DOHH2 (cell line): ENCODE measurements at regions not wholly inside any gene's neighbourhood (a gene's known extent, or its start where the extent isn't known, plus 50 kb on each side); places are given as distances from the start of the nearest gene placed in this dataset.

Experiments
- H3F3A ChIP-seq: fragments of 200-600 bp; sonication (generic), shearing (Covaris generic); 2 replicates; pipeline ENCODE4 v1.6.0; 2016; ENCODE audit warnings: antibody characterized with exemption, mild to moderate bottlenecking; ENCODE audit not compliant: control insufficient read depth, insufficient read depth
- H3K27ac ChIP-seq: fragments of 200-600 bp; sonication (generic); 2 replicates; pipeline ENCODE4 v1.5.1; 2014; ENCODE audit warnings: low read depth, mild to moderate bottlenecking, low read length, moderate library complexity
- H3K27me3 ChIP-seq: fragments of 200-600 bp; sonication (generic); 2 replicates; pipeline ENCODE4 v1.6.1; 2014; ENCODE audit warnings: mild to moderate bottlenecking, low read length, mixed read lengths; ENCODE audit not compliant: control insufficient read depth
- H3K36me3 ChIP-seq: fragments of 200-600 bp; sonication (generic); 2 replicates; pipeline ENCODE4 v1.6.1; 2014; ENCODE audit warnings: mild to moderate bottlenecking, low read length, moderate library complexity, mixed read lengths; ENCODE audit not compliant: control insufficient read depth
- H3K4me1 ChIP-seq: fragments of 200-600 bp; sonication (generic); 2 replicates; pipeline ENCODE4 v1.6.1; 2014; ENCODE audit warnings: mild to moderate bottlenecking, low read length, mixed read lengths; ENCODE audit not compliant: control insufficient read depth
- H3K4me2 ChIP-seq: fragments of 200-600 bp; sonication (generic); 2 replicates; pipeline ENCODE4 v1.6.0; 2014; ENCODE audit warnings: mild to moderate bottlenecking, low read length, moderate library complexity
- H3K4me3 ChIP-seq: fragments of 200-600 bp; sonication (generic); 2 replicates; pipeline ENCODE4 v1.5.1; 2014; ENCODE audit warnings: mild to moderate bottlenecking, low read length, mixed read lengths
- H3K79me2 ChIP-seq: fragments of 200-600 bp; sonication (generic); 2 replicates; pipeline ENCODE4 v1.6.1; 2014; ENCODE audit warnings: mild to moderate bottlenecking, low read length, mixed read lengths; ENCODE audit not compliant: control insufficient read depth
- H3K9me2 ChIP-seq: fragments of 200-600 bp; sonication (generic); replicated peaks from 2 replicates; pipeline ENCODE4 v1.6.1; 2014; ENCODE audit warnings: mild to moderate bottlenecking, low read length, mixed read lengths; ENCODE audit not compliant: control insufficient read depth
- H3K9me3 ChIP-seq: fragments of 200-600 bp; sonication (generic); 2 replicates; pipeline ENCODE4 v1.6.1; 2014; ENCODE audit warnings: antibody characterized with exemption, low read length, mixed read lengths; ENCODE audit not compliant: control insufficient read depth, insufficient read depth
- H4K20me1 ChIP-seq: fragments of 200-600 bp; sonication (generic); 2 replicates; pipeline ENCODE4 v1.6.0; 2014; ENCODE audit warnings: low read depth, mild to moderate bottlenecking, antibody characterized with exemption, low read length, moderate library complexity; ENCODE audit not compliant: control insufficient read depth, insufficient read depth
- EZH2phosphoT487 ChIP-seq: fragments of 200-600 bp; sonication (generic); IDR thresholded peaks from 2 replicates; pipeline ENCODE4 v1.6.1; 2017; ENCODE audit warnings: borderline replicate concordance, mild to moderate bottlenecking, antibody characterized with exemption, low read length, moderate library complexity, mixed read lengths
- TF ChIP-seq, protein P1 (sequence below): fragments of 200-600 bp; sonication (generic); IDR thresholded peaks from one replicate; pipeline ENCODE4 v1.5.1; 2014; ENCODE audit warnings: antibody characterized with exemption, mild to moderate bottlenecking, low read depth, low read length; ENCODE audit not compliant: poor library complexity, severe bottlenecking

DNA sequence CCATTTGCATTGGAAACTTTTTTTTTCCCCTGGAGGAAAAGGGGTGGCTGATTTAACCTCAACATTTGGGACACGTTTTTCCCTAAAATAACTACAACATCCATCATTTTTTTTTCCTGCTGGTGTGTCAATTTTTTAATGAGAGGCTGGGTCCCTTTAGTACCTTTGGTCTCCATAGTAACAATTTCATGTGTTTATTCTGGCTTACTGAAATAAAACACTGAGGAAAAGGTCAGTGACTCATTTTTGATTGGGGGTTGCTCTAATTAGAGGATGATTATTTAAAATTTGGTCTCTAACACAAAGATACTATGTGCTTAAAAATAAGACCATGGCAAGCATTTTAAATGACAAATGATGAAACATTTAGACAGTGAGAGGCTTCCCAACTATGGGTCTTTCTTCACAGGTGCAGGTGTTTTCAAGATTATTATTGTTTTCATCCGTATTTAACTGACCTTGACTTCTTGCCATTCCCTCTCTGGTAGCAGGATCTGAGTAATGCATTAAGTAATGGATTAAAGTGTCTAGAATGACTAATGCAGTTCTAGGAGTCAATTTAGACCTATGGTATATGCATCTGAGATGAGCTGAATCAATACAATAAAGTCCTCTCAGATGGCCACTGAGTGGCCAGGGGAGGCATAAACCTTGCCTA lies 406.4 kb downstream of the KCNRG start:
- Histone ChIP-seq H3F3A (no peaks in the 10 kb centered on the region), H3K27ac (no peak overlapping the region), H3K9me3 (no peaks in the 10 kb centered on the region), H4K20me1 (no peaks in the 10 kb centered on the region), H3K79me2 (no peaks in the 10 kb centered on the region), H3K4me1 (peaks cover 27% of the 10 kb centered on the region), H3K36me3 (no peaks in the 10 kb centered on the region), H3K27me3 (no peaks in the 10 kb centered on the region), H3K4me3 (no peak overlapping the region), H3K4me2 (no peak overlapping the region), H3K9me2 (no peaks in the 10 kb centered on the region)
- TF ChIP-seq, protein P1, sequence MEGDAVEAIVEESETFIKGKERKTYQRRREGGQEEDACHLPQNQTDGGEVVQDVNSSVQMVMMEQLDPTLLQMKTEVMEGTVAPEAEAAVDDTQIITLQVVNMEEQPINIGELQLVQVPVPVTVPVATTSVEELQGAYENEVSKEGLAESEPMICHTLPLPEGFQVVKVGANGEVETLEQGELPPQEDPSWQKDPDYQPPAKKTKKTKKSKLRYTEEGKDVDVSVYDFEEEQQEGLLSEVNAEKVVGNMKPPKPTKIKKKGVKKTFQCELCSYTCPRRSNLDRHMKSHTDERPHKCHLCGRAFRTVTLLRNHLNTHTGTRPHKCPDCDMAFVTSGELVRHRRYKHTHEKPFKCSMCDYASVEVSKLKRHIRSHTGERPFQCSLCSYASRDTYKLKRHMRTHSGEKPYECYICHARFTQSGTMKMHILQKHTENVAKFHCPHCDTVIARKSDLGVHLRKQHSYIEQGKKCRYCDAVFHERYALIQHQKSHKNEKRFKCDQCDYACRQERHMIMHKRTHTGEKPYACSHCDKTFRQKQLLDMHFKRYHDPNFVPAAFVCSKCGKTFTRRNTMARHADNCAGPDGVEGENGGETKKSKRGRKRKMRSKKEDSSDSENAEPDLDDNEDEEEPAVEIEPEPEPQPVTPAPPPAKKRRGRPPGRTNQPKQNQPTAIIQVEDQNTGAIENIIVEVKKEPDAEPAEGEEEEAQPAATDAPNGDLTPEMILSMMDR = no peak
- no peak for TF ChIP-seq EZH2phosphoT487

DNA sequence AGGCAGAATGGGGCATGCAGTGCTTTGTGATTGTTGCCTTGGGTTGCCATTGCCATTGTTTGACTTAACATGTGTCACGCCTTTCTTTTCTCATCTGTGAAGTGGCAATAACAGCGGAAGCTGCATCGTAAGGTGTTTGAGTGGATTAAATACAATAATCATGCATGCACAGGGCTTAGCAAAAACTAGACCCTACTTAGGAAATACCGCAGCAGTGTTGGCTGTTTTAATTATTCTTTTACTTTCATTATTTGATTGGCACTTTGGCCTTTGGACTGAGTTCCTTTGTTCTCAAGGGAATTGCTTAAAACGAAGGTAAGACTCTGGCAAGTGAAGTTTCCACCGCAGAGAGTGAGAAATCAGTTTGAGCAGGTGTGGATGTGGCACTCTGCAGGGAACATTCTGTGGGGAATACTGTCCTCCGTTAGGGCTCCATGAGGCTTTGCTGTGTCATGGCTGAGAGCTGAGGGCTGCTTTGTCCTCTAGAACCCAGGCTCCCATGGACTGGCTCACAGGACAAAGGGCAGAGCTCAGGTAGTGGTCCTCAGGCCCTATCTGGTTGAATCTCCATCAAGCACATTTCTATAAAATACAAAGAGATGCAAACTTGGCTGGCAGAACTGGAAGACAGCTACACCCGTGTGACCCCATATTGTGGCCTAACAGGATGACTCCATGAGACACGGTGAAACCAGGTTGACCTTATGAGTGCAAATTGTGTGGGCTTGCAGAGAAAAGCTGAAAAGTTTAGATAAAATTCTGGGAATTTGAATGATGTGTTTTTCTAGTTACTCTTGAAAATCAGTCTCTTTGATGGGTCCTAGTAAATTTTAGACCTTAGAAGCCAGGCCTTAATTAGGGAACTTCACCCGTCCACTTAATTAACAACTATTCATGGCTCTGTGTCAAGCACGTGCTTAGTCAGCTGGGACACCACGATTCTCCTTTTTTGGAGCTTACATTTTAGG lies 407.2 kb downstream of the KCNRG start:
- no peaks in the 10 kb centered on the region for H3K9me2 ChIP-seq
- H3K4me2 ChIP-seq = no peak overlapping the region
- no peaks in the 10 kb centered on the region for H3K79me2 ChIP-seq
- no peaks in the 10 kb centered on the region for H3F3A ChIP-seq
- H3K4me3 ChIP-seq = no peak overlapping the region
- TF ChIP-seq, protein P1 = no peak
- TF ChIP-seq EZH2phosphoT487 = no peak
- no peak overlapping the region for H3K27ac ChIP-seq
- H3K4me1 ChIP-seq = peaks cover 27% of the 10 kb centered on the region
- no peaks in the 10 kb centered on the region for H3K27me3 ChIP-seq
- H3K36me3 ChIP-seq = no peaks in the 10 kb centered on the region
- H4K20me1 ChIP-seq = no peaks in the 10 kb centered on the region
- no peaks in the 10 kb centered on the region for H3K9me3 ChIP-seq

DNA sequence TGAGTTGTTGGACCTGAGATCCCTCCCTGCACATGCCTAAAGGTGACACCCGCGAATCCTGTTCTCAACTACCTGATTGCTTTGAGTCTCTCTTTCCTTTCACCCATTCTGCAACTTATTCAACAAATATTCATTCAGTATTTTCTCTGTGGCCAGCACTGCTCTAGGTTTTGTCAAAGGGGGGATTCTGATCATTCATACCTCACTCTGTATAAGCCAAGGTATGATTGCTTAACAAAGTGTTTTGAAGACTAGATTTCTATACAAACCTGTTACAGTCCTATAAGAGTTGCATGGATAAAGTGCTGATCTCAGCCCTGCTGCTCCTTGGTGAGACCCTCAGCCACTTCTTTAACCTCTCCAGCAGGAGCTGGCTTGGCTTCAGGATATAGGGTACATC lies 409.7 kb downstream of the KCNRG start:
- Histone ChIP-seq H3K27ac (no peak overlapping the region), H3K4me2 (no peak overlapping the region), H3K27me3 (no peaks in the 10 kb centered on the region), H3K4me1 (peaks cover 33% of the 10 kb centered on the region), H3K79me2 (no peaks in the 10 kb centered on the region), H3K36me3 (no peaks in the 10 kb centered on the region), H3F3A (no peaks in the 10 kb centered on the region), H3K4me3 (no peak overlapping the region), H3K9me3 (no peaks in the 10 kb centered on the region), H4K20me1 (no peaks in the 10 kb centered on the region), H3K9me2 (no peaks in the 10 kb centered on the region)
- TF ChIP-seq EZH2phosphoT487 = no peak
- TF ChIP-seq, protein P1 = no peak
